ENCODE measurements at regions not wholly inside any gene's neighbourhood (a gene's known extent, or its start where the extent isn't known, plus 50 kb on each side); places are given as distances from the start of the nearest gene placed in this dataset.

GRCh38 chr13:74560325-74560724 lies 426.1 kb upstream of the KLF12 start:
- intact Hi-C loops (cut with micrococcal nuclease; ENCODE audit: unreplicated experiment) (no loop called here), in situ Hi-C loops (cut with HindIII; ENCODE audit: extremely low pct_ligation_motif_present, low pct_unique_long_range_greater_than_20kb) (loop anchor here (25.0 kb wide), 1 partner anchor 652 kb away; no protein-coding TSS in a partner anchor)
- H3K4me1 ChIP-seq (ENCODE audit: insufficient read depth, low read length), result no peaks in the 10 kb centered on the region
- POLR2A ChIA-PET, result no interaction called here
- H3K4me2 ChIP-seq (ENCODE audit: low read depth, low read length), result no peak overlapping the region
- 26% methylated on average over 4 of the region's 4 CpGs for WGBS (ENCODE audit: low lambda C conversion rate)
- FAIRE-seq (no peak), ATAC-seq (no peak), DNase-seq (ENCODE audit: low spot score) (no peak)
- no peak overlapping the region for H3K9ac ChIP-seq (ENCODE audit: insufficient read depth, low read depth, low read length)
- H3K27me3 ChIP-seq (ENCODE audit: control insufficient read depth in 1 of 2, insufficient read depth in 2 of 2, low read length in 2 of 2), result no peaks in the 10 kb centered on the region
- H3K4me3 ChIP-seq (replicated peaks in 1 of 3; ENCODE audit: insufficient read depth in 1 of 3, low read depth in 2 of 3, low read length in 3 of 3), result no peak overlapping the region
- no peak overlapping the region for H3K27ac ChIP-seq (ENCODE audit: extremely low read length, insufficient read depth, low read length)
- H2AFZ ChIP-seq (ENCODE audit: low read length), result no peak overlapping the region
- BruUV-seq (replicated peaks), result no TSS peak
- no peaks in the 10 kb centered on the region for H3K79me2 ChIP-seq (ENCODE audit: insufficient read depth, low read length)
- no peaks in the 10 kb centered on the region for H4K20me1 ChIP-seq (ENCODE audit: insufficient read depth, low read length)
- H3K9me3 ChIP-seq (ENCODE audit: low read length), result no peaks in the 10 kb centered on the region
- no peaks in the 10 kb centered on the region for H3K36me3 ChIP-seq (replicated peaks in 1 of 2; ENCODE audit: control insufficient read depth in 1 of 2, insufficient read depth in 2 of 2, low read length in 2 of 2)
- CTCF ChIA-PET (ENCODE audit: low intra/inter-chr PET ratio, low total read pairs), result no interaction called here
- no peak for TF ChIP-seq CHCHD3 (CRISPR knock-in tag; IDR thresholded peaks at IDR 0.05)
- TF ChIP-seq ZSCAN5A (CRISPR knock-in tag; IDR thresholded peaks at IDR 0.05; ENCODE audit: borderline replicate concordance), result no peak
- TF ChIP-seq ZNF318 (CRISPR knock-in tag; IDR thresholded peaks at IDR 0.05), result no peak
- no peak for TF ChIP-seq IRF1 (CRISPR knock-in tag; IDR thresholded peaks at IDR 0.05; ENCODE audit: low read depth)
- no peak for TF ChIP-seq ZNF7 (CRISPR knock-in tag; IDR thresholded peaks at IDR 0.05)
- no peak for TF ChIP-seq ZNF574 (CRISPR knock-in tag; IDR thresholded peaks at IDR 0.05)
- TF ChIP-seq DZIP1 (CRISPR knock-in tag; IDR thresholded peaks at IDR 0.05), result no peak
- no peak for TF ChIP-seq PHB2 (IDR thresholded peaks at IDR 0.05; ENCODE audit: partially characterized antibody)
